IMR-90 (cell line): ENCODE measurements at regions not wholly inside any gene's neighbourhood (a gene's known extent, or its start where the extent isn't known, plus 50 kb on each side); places are given as distances from the start of the nearest gene placed in this dataset.
"Not testable (repeated sequence)": the region's sequence is repeated elsewhere in the genome, so short reads cannot be mapped to it uniquely, and the experiment has no call there.

Experiments used
- ATAC-seq: fragments of 200-7000 bp; cut with Tn5 transposase; 2 replicates; pipeline ENCODE4 v1.9.1; 2020; ENCODE audit warnings: low read depth, mild to moderate bottlenecking, moderate library complexity
- BruUV-seq: library from RNA; stranded (reverse); fragments of 400-500 nt; replicated peaks from 2 replicates; lab custom pipeline; 2021; lab: Mats Ljungman, UMichigan
- CTCF ChIA-PET: fragments of 300-600 bp; formaldehyde crosslinking; extraction: SDS; loops from one replicate; lab custom pipeline; 2021; ENCODE audit warnings: antibody characterized with exemption; lab: Yijun Ruan, JAX
- POLR2A ChIA-PET: fragments of 300-600 bp; sonication (Branson Sonifier 250); formaldehyde crosslinking; loops from one replicate; lab custom pipeline; 2022; ENCODE audit warnings: antibody characterized with exemption; ENCODE audit not compliant: unreplicated experiment; lab: Charles Lee
- DNase-seq: peaks from one replicate; pipeline ENCODE4 v3.0.0; 2013
- H2AFZ ChIP-seq: replicated peaks from 2 replicates; pipeline ENCODE3; 2013; ENCODE audit warnings: low read length, mild to moderate bottlenecking; ENCODE audit not compliant: poor library complexity
- H2AK5ac ChIP-seq: 2 replicates; pipeline ENCODE4 v1.6.1; 2013; ENCODE audit warnings: low read depth, low read length, inconsistent platforms
- H2AK9ac ChIP-seq: replicated peaks from 2 replicates; pipeline ENCODE3; 2013; ENCODE audit warnings: mild to moderate bottlenecking, low read depth, low read length, moderate library complexity; ENCODE audit not compliant: poor library complexity
- H2BK120ac ChIP-seq: 2 replicates; pipeline ENCODE4 v1.6.1; 2013; ENCODE audit warnings: low read depth, low read length, inconsistent platforms
- H2BK15ac ChIP-seq: 3 replicates; pipeline ENCODE4 v1.6.1; 2013; ENCODE audit warnings: low read depth, low read length, inconsistent platforms
- H2BK20ac ChIP-seq: 2 replicates; pipeline ENCODE4 v1.6.1; 2013; ENCODE audit warnings: low read depth, mild to moderate bottlenecking, inconsistent platforms, low read length, moderate library complexity
- H2BK5ac ChIP-seq: 2 replicates; pipeline ENCODE4 v1.6.1; 2013; ENCODE audit warnings: mild to moderate bottlenecking, low read depth, low read length, inconsistent platforms; ENCODE audit not compliant: poor library complexity, severe bottlenecking
- H3K14ac ChIP-seq: replicated peaks from 2 replicates; pipeline ENCODE4 v1.6.1; 2013; ENCODE audit warnings: low read depth, low read length, inconsistent platforms
- H3K18ac ChIP-seq: 2 replicates; pipeline ENCODE4 v1.6.1; 2013; ENCODE audit warnings: low read depth, low read length, control low read depth
- H3K23ac ChIP-seq: 2 replicates; pipeline ENCODE4 v1.6.1; 2013; ENCODE audit warnings: low read depth, low read length, inconsistent platforms
- H3K27ac ChIP-seq: 2 replicates; pipeline ENCODE4 v1.5.1; 2013; ENCODE audit warnings: mild to moderate bottlenecking, control low read depth, low read length; ENCODE audit not compliant: insufficient read depth
- H3K27me3 ChIP-seq: 2 replicates; pipeline ENCODE4 v1.6.1; 2013; ENCODE audit warnings: low read length; ENCODE audit not compliant: control insufficient read depth, insufficient read depth
- H3K36me3 ChIP-seq: 2 replicates; pipeline ENCODE4 v1.6.1; 2013; ENCODE audit warnings: low read length, mixed read lengths; ENCODE audit not compliant: control insufficient read depth, insufficient read depth
- H3K4ac ChIP-seq: 2 replicates; pipeline ENCODE4 v1.6.1; 2013; ENCODE audit warnings: low read depth, low read length, inconsistent platforms
- H3K4me1 ChIP-seq: 2 replicates; pipeline ENCODE4 v1.6.1; 2013; ENCODE audit warnings: low read length, mixed read lengths; ENCODE audit not compliant: control insufficient read depth, insufficient read depth
- H3K4me2 ChIP-seq: 2 replicates; pipeline ENCODE4 v1.6.1; 2013; ENCODE audit warnings: low read depth, mild to moderate bottlenecking, control low read depth, low read length, moderate library complexity
- H3K4me3 ChIP-seq: 2 replicates; pipeline ENCODE4 v1.5.1; 2013; ENCODE audit warnings: low read depth, mild to moderate bottlenecking, control low read depth, low read length, moderate library complexity; ENCODE audit not compliant: insufficient read depth
- H3K56ac ChIP-seq: 2 replicates; pipeline ENCODE4 v1.6.1; 2013; ENCODE audit warnings: low read length, inconsistent platforms; ENCODE audit not compliant: insufficient read depth; ENCODE audit errors: extremely low read depth
- H3K79me1 ChIP-seq, 2 experiments: 2 replicates each; pipeline ENCODE4 v1.6.1; 2013; ENCODE audit warnings: low read length in 2 of 2, inconsistent platforms in 1 of 2, low read depth in 1 of 2
- H3K9ac ChIP-seq: 2 replicates; pipeline ENCODE4 v1.6.1; 2013; ENCODE audit warnings: low read depth, low read length, control low read depth
- H3K9me1 ChIP-seq: 2 replicates; pipeline ENCODE4 v1.6.1; 2013; ENCODE audit warnings: low read length, inconsistent platforms; ENCODE audit not compliant: insufficient read depth
- H3K9me3 ChIP-seq: 2 replicates; pipeline ENCODE4 v1.6.1; 2013; ENCODE audit warnings: low read length; ENCODE audit not compliant: control insufficient read depth, insufficient read depth
- H4K20me1 ChIP-seq: 2 replicates; pipeline ENCODE4 v1.6.1; 2013; ENCODE audit warnings: low read length, inconsistent platforms; ENCODE audit not compliant: insufficient read depth
- H4K5ac ChIP-seq: 2 replicates; pipeline ENCODE4 v1.6.1; 2013; ENCODE audit warnings: mild to moderate bottlenecking, low read depth, low read length, control low read depth
- H4K8ac ChIP-seq, 2 experiments: 2 replicates each; pipeline ENCODE4 v1.6.1; 2013; ENCODE audit warnings: low read depth in 2 of 2, low read length in 2 of 2, control low read depth in 1 of 2, inconsistent platforms in 1 of 2
- H4K91ac ChIP-seq: 2 replicates; pipeline ENCODE4 v1.6.1; 2013; ENCODE audit warnings: low read depth, low read length, inconsistent platforms; ENCODE audit not compliant: insufficient read depth
- WGBS, 2 experiments: methylation state at CpG; one replicate each; pipeline versions ENCODE4 v1.1.5 to v1.1.7; 2013; ENCODE audit warnings: missing lambda C conversion rate in 2 of 2; ENCODE audit not compliant: insufficient read length in 1 of 2; ENCODE audit errors: extremely low coverage in 2 of 2; 5-methylcytosine and 5-hydroxymethylcytosine counted together
- dilution Hi-C: fragments of 300-500 bp; cut with HindIII; formaldehyde crosslinking; loops from one replicate; pipeline ENCODE4 v1.14.3; 2018; ENCODE audit warnings: low sequenced_read_pairs; ENCODE audit not compliant: unreplicated experiment
- in situ Hi-C: fragments of 300-500 bp; cut with MboI; formaldehyde crosslinking; loops from 3 replicates; pipeline ENCODE4 v1.14.3; 2019; ENCODE audit warnings: low sequenced_read_pairs, inconsistent platforms, mixed read lengths
- intact Hi-C: fragments of 100-400 bp; cut with micrococcal nuclease; formaldehyde crosslinking; loops from 2 replicates; pipeline ENCODE4 v1.10.0; 2022

DNA sequence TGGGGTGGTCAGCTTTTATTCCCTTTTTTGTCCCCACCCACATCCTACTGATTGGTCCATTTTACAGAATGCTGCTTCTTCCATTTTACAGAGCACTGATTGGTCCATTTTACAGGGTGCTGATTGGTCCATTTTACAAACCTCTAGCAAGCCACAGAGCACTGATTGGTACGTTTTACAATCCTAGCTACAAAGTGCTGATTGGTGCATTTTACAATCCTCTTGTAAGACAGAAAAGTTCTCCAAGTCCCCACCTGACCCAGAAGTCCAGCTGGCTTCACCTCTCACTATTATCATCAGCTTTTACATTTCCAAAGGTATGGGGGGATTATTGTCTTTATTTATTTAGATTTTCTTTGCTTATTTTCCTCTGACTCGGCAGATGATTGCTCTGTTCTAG is 390.4 kb upstream of the STXBP6 start:
- BruUV-seq, POLR2A ChIA-PET, H2AFZ ChIP-seq, CTCF ChIA-PET, H2BK15ac ChIP-seq, ATAC-seq, H3K4me2 ChIP-seq, H3K27me3 ChIP-seq, H2AK9ac ChIP-seq, H3K36me3 ChIP-seq, H3K18ac ChIP-seq, in situ Hi-C loops, H3K4me1 ChIP-seq, H4K5ac ChIP-seq, H3K9me3 ChIP-seq, H4K91ac ChIP-seq, H3K79me1 ChIP-seq, intact Hi-C loops, H3K23ac ChIP-seq, H2AK5ac ChIP-seq, H3K9me1 ChIP-seq, dilution Hi-C loops, H3K4me3 ChIP-seq, H3K56ac ChIP-seq, H3K9ac ChIP-seq, H4K20me1 ChIP-seq, H2BK20ac ChIP-seq, H3K4ac ChIP-seq, H4K8ac ChIP-seq, H3K27ac ChIP-seq, H2BK5ac ChIP-seq, DNase-seq, H3K14ac ChIP-seq, H2BK120ac ChIP-seq: not testable (repeated sequence)
- WGBS, 2 experiments: no CpG with 5 or more reads among the region's 2 CpGs
